HEK293 (cell line): ENCODE measurements at regions not wholly inside any gene's neighbourhood (a gene's known extent, or its start where the extent isn't known, plus 50 kb on each side); places are given as distances from the start of the nearest gene placed in this dataset.

Experiments used
- CTCF ChIP-seq: fragments of 450-650 bp; formaldehyde crosslinking; IDR thresholded peaks from 2 replicates; pipeline ENCODE4 v1.5.1; 2016; ENCODE audit warnings: missing biosample characterization, missing genetic modification characterization
- KLF1 ChIP-seq: fragments of 450-650 bp; formaldehyde crosslinking; IDR thresholded peaks from 2 replicates; pipeline ENCODE4 v1.5.1; 2016; ENCODE audit warnings: missing biosample characterization, missing genetic modification characterization
- REST ChIP-seq: fragments of 450-650 bp; formaldehyde crosslinking; IDR thresholded peaks from 2 replicates; pipeline ENCODE4 v1.5.1; 2016; ENCODE audit warnings: missing biosample characterization, missing genetic modification characterization
- SETDB1 ChIP-seq: IDR thresholded peaks from one replicate; pipeline ENCODE4 v1.6.1; 2017; ENCODE audit warnings: mild to moderate bottlenecking, low read length, moderate library complexity, mixed read lengths; ENCODE audit not compliant: insufficient read length
- YY1 ChIP-seq: fragments of 450-650 bp; formaldehyde crosslinking; IDR thresholded peaks from 2 replicates; pipeline ENCODE4 v1.5.1; 2018; ENCODE audit warnings: missing biosample characterization, missing genetic modification characterization
- ZIC2 ChIP-seq: fragments of 450-650 bp; formaldehyde crosslinking; IDR thresholded peaks from 2 replicates; pipeline ENCODE4 v1.5.1; 2016; ENCODE audit warnings: missing biosample characterization, missing genetic modification characterization
- ZNF140 ChIP-seq: fragments of 450-650 bp; formaldehyde crosslinking; IDR thresholded peaks from 2 replicates; pipeline ENCODE4 v1.5.1; 2016; ENCODE audit warnings: missing biosample characterization, missing genetic modification characterization
- ZNF280D ChIP-seq: fragments of 450-650 bp; formaldehyde crosslinking; IDR thresholded peaks from 2 replicates; pipeline ENCODE4 v1.5.1; 2016; ENCODE audit warnings: missing biosample characterization, missing genetic modification characterization
- ZNF560 ChIP-seq: fragments of 450-650 bp; formaldehyde crosslinking; IDR thresholded peaks from 2 replicates; pipeline ENCODE4 v1.5.1; 2017; ENCODE audit warnings: missing biosample characterization, missing genetic modification characterization, borderline replicate concordance
- ZNF580 ChIP-seq: fragments of 450-650 bp; formaldehyde crosslinking; IDR thresholded peaks from 2 replicates; pipeline ENCODE4 v1.5.1; 2016; ENCODE audit warnings: missing biosample characterization, missing genetic modification characterization

GRCh38 chr5:15105799-15106393 lies 234.3 kb upstream of the ANKH start:
- no peak for TF ChIP-seq YY1 (tag by site-specific recombination)
- no peak for TF ChIP-seq SETDB1
- no peak for TF ChIP-seq CTCF (tag by site-specific recombination)
- TF ChIP-seq ZNF140 (tag by site-specific recombination): no peak
- no peak for TF ChIP-seq ZNF280D (tag by site-specific recombination)
- no peak for TF ChIP-seq REST
- no peak for TF ChIP-seq ZIC2 (tag by site-specific recombination)
- no peak for TF ChIP-seq KLF1
- no peak for TF ChIP-seq ZNF560
- TF ChIP-seq ZNF580: no peak
